ENCODE measurements at regions not wholly inside any gene's neighbourhood (a gene's known extent, or its start where the extent isn't known, plus 50 kb on each side); places are given as distances from the start of the nearest gene placed in this dataset.

GRCh38 chr11:92714111-92714510, 255.3 kb upstream of the MTNR1B start:
- no peak for DNase-seq

DNA sequence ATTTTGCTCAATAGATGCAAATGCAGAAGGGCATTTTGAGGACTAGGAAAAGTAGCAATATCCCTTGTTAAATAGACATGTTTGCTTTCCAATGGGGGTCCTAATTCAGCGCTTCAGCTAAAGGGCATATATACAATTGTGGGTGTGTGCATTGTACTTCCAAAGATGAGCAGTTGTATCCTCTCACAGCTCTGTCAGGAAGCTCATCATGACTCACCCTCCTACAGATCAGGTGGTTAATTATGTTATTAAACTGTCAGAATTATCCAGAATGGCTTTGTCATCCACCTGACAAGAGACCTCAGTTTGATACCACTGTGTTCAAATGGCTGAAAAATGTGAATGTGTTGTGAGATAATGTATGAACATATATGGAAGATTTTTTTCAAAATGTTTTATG, 252.2 kb upstream of the MTNR1B start:
- DNase-seq: no peak

- DNase-seq: no peak
Measured at GRCh38 chr11:92720385-92720784, 249.1 kb upstream of the MTNR1B start.

- DNase-seq: no peak
Measured at GRCh38 chr11:92725352-92725751, 244.1 kb upstream of the MTNR1B start.

- DNase-seq: no peak
Measured at GRCh38 chr11:92727123-92727522, 242.3 kb upstream of the MTNR1B start.

GRCh38 chr11:92727769-92728168, 241.7 kb upstream of the MTNR1B start:
- DNase-seq: no peak

GRCh38 chr11:92728628-92729027, 240.8 kb upstream of the MTNR1B start:
- no peak for DNase-seq

GRCh38 chr11:92735039-92735438, 234.4 kb upstream of the MTNR1B start:
- DNase-seq: no peak

- DNase-seq: no peak
Measured at GRCh38 chr11:92738276-92738675, 231.2 kb upstream of the MTNR1B start.

DNA sequence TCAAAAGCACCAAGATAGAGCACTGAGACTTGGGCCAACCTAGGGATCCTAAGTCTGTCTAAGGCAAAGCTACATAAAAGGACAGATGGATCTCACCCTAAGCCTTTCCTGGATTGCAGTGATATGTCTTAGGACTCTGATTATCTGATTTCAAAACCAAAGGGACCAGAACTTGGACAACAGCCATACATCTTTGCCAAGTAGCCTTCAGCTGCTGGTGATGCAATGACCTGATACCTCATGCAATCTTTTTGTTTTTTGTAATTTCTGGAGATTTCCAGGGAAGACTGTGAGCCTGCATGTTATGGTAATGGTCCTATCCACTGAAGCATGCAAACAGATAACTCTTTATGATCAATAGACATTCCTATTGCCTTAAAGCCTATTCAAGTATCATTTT, 230.4 kb upstream of the MTNR1B start:
- DNase-seq: no peak

GRCh38 chr11:92739491-92739890, 230.0 kb upstream of the MTNR1B start:
- no peak for DNase-seq

GRCh38 chr11:92740276-92740675, 229.2 kb upstream of the MTNR1B start:
- no peak for DNase-seq

DNA sequence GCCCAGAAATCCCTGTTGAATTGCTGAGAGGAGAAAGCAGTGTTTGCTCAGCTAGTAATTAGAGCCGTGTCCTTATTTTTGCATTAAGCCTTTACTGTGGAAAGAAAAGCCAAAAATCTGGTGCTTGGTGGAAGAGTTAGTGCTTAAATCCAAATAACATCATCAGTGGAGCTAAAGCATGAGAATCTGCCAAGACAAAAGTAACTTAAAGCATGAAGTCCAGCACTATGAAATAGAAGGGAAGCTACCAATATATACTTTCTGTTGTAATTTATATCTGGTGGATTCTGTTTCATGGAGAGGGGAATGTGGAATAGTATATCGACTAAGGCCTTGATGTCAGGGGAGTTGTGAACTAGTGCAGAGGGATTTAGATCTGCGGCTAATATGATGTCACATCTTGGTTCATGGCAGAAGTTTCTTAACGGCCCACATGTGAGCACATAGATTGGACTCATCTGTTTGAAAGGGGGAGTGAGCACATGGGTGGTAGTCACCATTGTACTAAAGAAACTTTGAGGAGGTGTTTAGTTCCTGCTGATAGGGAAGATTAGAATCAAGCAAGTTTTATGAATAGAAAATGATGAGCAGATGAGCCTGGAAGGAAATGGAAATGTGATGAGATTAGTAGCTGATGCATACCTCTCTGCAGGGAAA, 224.4 kb upstream of the MTNR1B start:
- DNase-seq: peak; percentile 54

DNA sequence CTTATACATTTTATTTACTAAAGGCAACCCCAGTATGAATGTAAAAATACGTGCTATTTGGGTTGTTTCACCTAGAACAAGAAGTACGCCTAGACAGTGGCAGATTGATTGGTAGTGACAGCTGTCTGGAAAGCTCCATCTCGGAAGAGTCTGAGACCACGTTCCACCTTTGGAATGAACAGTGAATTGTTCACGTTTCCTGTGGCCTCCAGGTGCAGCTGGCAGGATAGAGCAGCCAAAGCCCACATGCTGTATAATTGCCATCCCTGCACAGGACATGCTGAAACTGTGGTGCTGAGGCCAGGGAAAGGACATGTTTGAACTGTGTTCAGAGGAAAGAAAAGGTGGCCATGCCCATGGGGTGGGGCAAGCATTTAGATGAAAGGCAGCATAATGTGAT, 218.7 kb upstream of the MTNR1B start:
- DNase-seq: no peak

- DNase-seq: no peak
Measured at GRCh38 chr11:92751594-92751993, 217.9 kb upstream of the MTNR1B start.

DNA sequence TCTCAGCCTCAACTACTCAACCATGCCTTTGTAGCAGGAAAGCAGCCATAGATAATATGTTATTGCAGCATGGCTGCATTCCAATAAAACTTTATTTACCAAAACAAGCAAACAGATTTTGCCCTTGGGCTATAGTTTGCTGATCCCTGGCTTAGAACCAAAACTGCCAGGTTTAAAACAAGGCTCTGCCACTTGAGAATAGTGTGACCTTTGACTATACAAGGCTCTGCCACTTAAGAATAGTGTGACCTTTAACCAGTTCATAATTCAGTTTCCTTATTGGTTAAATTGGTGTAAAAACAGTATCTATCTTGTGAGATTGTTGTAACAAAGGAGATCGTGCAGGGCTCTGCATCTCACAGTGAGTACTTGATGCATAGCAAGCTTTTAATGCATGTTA, 217.3 kb upstream of the MTNR1B start:
- no peak for DNase-seq

- no peak for DNase-seq
Measured at GRCh38 chr11:92753161-92753560, 216.3 kb upstream of the MTNR1B start.

- DNase-seq: no peak
Measured at GRCh38 chr11:92758241-92758780, 211.1 kb upstream of the MTNR1B start.

DNA sequence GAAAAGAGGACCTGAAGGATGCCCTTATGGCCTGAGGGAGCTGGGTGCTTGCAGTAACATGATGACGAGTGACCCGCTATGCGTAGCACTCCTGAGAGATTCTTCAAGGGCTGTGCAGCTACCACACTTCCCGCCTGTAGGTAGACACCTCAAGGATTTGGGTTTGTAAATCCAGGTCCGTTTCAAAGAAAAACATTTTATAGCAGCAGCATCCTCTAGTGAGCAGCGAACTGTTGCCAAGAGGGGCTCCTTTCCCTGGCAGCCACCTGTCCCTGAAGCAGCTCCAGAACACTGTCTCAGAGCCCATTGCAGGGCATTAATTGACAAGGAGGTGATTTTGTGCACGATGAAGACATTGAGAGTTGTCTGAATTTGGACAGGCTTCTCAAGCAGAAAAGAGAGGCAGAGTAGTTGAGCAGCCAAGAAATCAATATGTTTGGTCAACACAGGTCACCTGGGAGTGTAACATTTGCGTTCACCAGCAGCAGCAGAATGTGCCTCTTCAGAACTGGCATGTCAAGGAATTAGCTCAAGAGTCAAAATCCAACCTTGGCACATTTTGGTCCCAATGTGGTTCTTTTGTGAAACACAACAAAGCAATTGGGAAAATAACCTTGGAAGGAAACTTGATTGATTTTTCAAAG, 209.8 kb upstream of the MTNR1B start:
- DNase-seq: no peak

- DNase-seq: no peak
Measured at GRCh38 chr11:92762121-92762540, 207.3 kb upstream of the MTNR1B start.

DNA sequence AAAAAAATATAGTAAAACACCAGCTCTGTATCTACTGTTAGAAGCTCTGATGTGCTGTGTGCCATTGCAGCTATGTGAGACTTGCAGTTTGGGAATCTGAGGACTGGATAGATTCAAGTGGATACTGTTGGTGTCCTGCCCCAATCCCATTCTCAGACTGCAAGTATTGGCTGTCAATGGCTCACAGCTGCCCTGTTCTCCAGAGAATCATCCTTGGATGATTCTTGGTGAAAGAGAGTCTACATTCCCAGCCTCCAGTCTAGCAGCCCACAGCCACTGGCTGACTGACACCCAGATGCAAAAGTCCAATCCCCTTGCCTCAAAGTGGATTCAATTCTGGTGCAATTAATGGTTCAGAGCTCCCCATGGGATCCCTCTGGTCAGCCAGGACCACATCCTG, 206.1 kb upstream of the MTNR1B start:
- DNase-seq: no peak

DNA sequence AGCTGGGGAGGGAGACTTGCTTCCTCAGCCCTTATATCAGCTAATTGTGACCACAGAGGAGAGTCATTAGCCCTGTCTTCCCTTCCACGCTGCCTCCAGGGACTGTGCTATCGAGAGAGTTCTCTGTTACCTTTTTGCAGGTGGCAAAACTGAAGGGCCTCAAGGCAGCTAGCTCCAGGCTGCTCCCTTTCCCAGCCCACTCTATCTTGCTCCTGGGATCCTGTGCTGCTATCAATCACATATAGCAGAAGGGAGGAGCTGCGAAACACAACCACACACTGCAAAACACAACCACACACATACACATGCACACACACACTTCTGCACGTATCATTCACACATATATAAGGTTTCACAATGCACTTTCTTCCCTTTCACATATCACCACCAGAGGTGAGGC, 205.3 kb upstream of the MTNR1B start:
- DNase-seq: no peak

DNA sequence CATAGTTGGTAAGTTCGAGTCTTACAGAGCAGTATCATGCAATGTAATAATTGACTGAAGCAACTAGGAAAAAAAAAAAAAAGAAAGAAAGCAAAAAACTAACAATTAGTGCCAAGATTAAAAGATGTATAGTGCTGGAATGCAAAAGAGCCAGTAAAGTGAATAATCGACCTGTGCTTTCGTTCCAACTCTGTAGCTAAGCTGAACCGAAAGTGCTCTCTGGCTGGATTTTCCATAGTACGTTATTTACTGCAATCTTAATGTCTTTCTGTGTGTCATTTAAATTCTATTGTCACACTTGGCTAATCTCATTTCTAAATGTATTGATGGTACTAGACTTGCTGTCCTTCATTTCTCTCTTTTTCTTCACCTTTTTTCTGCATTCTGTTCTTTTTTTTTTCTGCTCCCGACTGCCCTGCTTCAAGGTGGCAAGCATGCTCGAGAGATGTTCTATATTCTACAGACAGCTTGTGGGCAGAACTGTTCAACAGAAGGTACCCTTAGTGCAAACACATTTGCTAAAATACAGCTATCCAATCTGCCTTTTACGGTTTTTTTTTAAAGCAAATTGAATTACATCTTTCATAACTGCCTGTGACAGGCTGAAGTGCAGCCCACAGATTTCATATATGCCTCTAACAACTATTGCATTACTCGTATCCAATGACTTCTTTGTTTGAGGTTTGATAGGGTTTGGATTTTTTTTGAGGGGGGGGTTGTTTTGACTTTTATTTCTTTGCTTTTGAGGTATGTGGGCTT, 204.2 kb upstream of the MTNR1B start:
- no peak for DNase-seq

DNA sequence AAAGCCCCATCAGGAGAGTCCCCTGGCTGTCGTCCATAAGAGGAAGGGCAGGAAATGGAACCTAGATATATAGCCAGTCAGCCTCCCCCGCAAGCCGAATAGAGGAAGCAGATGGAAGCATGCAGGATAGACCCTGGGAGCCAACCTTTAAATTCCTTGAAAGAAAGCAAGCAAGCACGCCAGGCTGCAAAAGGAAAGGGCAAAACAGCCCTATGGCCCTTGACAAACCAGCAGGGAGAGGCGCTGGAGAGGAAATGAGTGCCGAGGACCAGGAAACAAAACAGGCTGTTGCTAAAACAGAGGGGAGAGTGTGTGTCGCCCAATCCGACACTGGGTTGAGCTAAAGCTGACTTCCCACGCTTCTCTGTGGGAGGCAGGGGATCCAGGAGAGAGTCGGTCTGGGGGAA, 203.5 kb upstream of the MTNR1B start:
- peak; percentile 51 for DNase-seq
